ENCODE measurements at regions not wholly inside any gene's neighbourhood (a gene's known extent, or its start where the extent isn't known, plus 50 kb on each side); places are given as distances from the start of the nearest gene placed in this dataset.

DNA sequence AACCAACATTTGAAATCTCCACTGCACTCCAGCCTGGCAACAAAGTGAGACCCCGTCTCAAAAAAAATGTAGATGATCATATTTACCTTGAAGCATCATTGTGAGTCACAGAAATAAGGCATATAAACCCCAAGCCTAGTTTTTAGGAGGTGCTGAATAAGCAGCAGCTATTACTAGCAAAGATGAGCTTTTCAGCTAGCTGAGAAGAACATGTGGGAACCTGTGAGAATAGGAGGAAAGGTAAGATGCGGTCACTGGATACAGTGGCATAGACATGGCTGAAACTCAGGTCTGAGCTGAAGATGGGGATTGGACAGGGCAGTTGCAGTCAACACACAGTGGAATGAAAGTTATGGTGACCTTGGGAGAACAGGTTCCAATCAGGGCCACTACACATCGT, 284.3 kb upstream of the IRAK1BP1 start:
- Histone ChIP-seq H3K27me3 (ENCODE audit: control insufficient read depth in 1 of 2, insufficient read depth in 2 of 2, low read length in 2 of 2) (no peaks in the 10 kb centered on the region), H3K4me1 (ENCODE audit: insufficient read depth, low read length) (no peaks in the 10 kb centered on the region), H4K20me1 (ENCODE audit: insufficient read depth, low read length) (no peaks in the 10 kb centered on the region), H3K4me2 (ENCODE audit: low read depth, low read length) (no peak overlapping the region), H3K79me2 (ENCODE audit: insufficient read depth, low read length) (no peaks in the 10 kb centered on the region), H3K9ac (ENCODE audit: insufficient read depth, low read depth, low read length) (no peak overlapping the region), H3K4me3 (replicated peaks in 1 of 3; ENCODE audit: insufficient read depth in 1 of 3, low read depth in 2 of 3, low read length in 3 of 3) (no peak overlapping the region), H2AFZ (ENCODE audit: low read length) (no peak overlapping the region), H3K36me3 (replicated peaks in 1 of 2; ENCODE audit: control insufficient read depth in 1 of 2, insufficient read depth in 2 of 2, low read length in 2 of 2) (no peaks in the 10 kb centered on the region), H3K9me3 (ENCODE audit: low read length) (no peaks in the 10 kb centered on the region), H3K27ac (ENCODE audit: extremely low read length, insufficient read depth, low read length) (no peak overlapping the region)
- CTCF ChIA-PET (ENCODE audit: low intra/inter-chr PET ratio, low total read pairs) = no interaction called here
- WGBS (ENCODE audit: low lambda C conversion rate) = 23% methylated on average over 3 of the region's 3 CpGs
- POLR2A ChIA-PET = no interaction called here
- ATAC-seq (no peak), FAIRE-seq (no peak), DNase-seq (ENCODE audit: low spot score) (no peak)
- intact Hi-C loops (cut with micrococcal nuclease; ENCODE audit: unreplicated experiment) = no loop called here
- BruUV-seq (replicated peaks) = no TSS peak
- in situ Hi-C loops (cut with HindIII; ENCODE audit: extremely low pct_ligation_motif_present, low pct_unique_long_range_greater_than_20kb) = no loop called here
- TF ChIP-seq MED8 (CRISPR knock-in tag; IDR thresholded peaks at IDR 0.05; ENCODE audit: insufficient replicate concordance) = no peak
- TF ChIP-seq, protein P1, sequence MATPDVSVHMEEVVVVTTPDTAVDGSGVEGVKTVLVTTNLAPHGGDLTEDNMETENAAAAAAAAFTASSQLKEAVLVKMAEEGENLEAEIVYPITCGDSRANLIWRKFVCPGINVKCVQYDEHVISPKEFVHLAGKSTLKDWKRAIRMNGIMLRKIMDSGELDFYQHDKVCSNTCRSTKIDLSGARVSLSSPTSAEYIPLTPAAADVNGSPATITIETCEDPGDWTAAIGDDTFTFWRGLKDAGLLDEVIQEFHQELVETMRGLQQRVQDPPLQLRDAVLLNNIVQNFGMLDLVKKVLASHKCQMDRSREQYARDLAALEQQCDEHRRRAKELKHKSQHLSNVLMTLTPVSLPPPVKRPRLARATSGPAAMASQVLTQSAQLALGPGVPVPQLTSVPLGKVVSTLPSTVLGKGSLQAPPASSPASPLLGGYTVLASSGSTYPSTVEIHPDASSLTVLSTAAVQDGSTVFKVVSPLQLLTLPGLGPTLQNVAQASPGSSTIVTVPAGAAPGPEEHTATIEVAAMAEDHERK (CRISPR knock-in tag; IDR thresholded peaks at IDR 0.05; ENCODE audit: low read depth) = no peak
- TF ChIP-seq FOXK1 (CRISPR knock-in tag; IDR thresholded peaks at IDR 0.05; ENCODE audit: borderline replicate concordance, low read depth) = no peak
- TF ChIP-seq PAF1 (CRISPR knock-in tag; IDR thresholded peaks at IDR 0.05) = no peak
- TF ChIP-seq FOXP1 (IDR thresholded peaks at IDR 0.05) = no peak
- TF ChIP-seq FOXP1 (CRISPR knock-in tag; IDR thresholded peaks at IDR 0.05) = no peak
- TF ChIP-seq RBM39 (IDR thresholded peaks at IDR 0.05; ENCODE audit: low read depth, low read length, poor library complexity, severe bottlenecking) = no peak
- no peak for TF ChIP-seq ZMYM2 (CRISPR knock-in tag; IDR thresholded peaks at IDR 0.05)
- TF ChIP-seq TOPORS (CRISPR knock-in tag; IDR thresholded peaks at IDR 0.05) = no peak
- no peak for TF ChIP-seq CCDC6 (CRISPR knock-in tag; IDR thresholded peaks at IDR 0.05)
- no peak for TF ChIP-seq ATRX (CRISPR knock-in tag; IDR thresholded peaks at IDR 0.05; ENCODE audit: borderline replicate concordance)
- TF ChIP-seq, protein P2, sequence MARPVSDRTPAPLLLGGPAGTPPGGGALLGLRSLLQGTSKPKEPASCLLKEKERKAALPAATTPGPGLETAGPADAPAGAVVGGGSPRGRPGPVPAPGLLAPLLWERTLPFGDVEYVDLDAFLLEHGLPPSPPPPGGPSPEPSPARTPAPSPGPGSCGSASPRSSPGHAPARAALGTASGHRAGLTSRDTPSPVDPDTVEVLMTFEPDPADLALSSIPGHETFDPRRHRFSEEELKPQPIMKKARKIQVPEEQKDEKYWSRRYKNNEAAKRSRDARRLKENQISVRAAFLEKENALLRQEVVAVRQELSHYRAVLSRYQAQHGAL (CRISPR knock-in tag; IDR thresholded peaks at IDR 0.05; ENCODE audit: not compliant biosample characterization) = no peak
- TF ChIP-seq, protein P3, sequence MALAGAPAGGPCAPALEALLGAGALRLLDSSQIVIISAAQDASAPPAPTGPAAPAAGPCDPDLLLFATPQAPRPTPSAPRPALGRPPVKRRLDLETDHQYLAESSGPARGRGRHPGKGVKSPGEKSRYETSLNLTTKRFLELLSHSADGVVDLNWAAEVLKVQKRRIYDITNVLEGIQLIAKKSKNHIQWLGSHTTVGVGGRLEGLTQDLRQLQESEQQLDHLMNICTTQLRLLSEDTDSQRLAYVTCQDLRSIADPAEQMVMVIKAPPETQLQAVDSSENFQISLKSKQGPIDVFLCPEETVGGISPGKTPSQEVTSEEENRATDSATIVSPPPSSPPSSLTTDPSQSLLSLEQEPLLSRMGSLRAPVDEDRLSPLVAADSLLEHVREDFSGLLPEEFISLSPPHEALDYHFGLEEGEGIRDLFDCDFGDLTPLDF (CRISPR knock-in tag; IDR thresholded peaks at IDR 0.05) = no peak
- TF ChIP-seq ZNF432 (CRISPR knock-in tag; IDR thresholded peaks at IDR 0.05; ENCODE audit: borderline replicate concordance) = no peak
- no peak for TF ChIP-seq ZNF839 (CRISPR knock-in tag; IDR thresholded peaks at IDR 0.05; ENCODE audit: borderline replicate concordance)
- no peak for TF ChIP-seq ZNF879 (CRISPR knock-in tag; IDR thresholded peaks at IDR 0.05)
- TF ChIP-seq SP5 (CRISPR knock-in tag; IDR thresholded peaks at IDR 0.05; ENCODE audit: borderline replicate concordance, low read depth) = no peak
